Upper lobe of right lung (tissue), 1 donor: ENCODE measurements at regions not wholly inside any gene's neighbourhood (a gene's known extent, or its start where the extent isn't known, plus 50 kb on each side); places are given as distances from the start of the nearest gene placed in this dataset.

Experiments
- ATAC-seq: fragments of 200-7000 bp; cut with Tn5 transposase; one replicate; pipeline ENCODE4 v1.9.1; 2020; ENCODE audit warnings: mild to moderate bottlenecking, moderate library complexity
- DNase-seq: peaks from one replicate; pipeline ENCODE4 v3.0.0-alpha.2; 2020
- H3K27ac ChIP-seq: fragments of 200-600 bp; one replicate; pipeline ENCODE4 v1.8.0; 2022
- H3K27me3 ChIP-seq: fragments of 200-600 bp; one replicate; pipeline ENCODE4 v1.8.0; 2022; ENCODE audit warnings: mild to moderate bottlenecking
- H3K36me3 ChIP-seq: fragments of 200-600 bp; one replicate; pipeline ENCODE4 v1.8.0; 2022
- H3K4me1 ChIP-seq: fragments of 200-600 bp; one replicate; pipeline ENCODE4 v1.8.0; 2022
- H3K4me3 ChIP-seq: fragments of 200-600 bp; one replicate; pipeline ENCODE4 v1.8.0; 2022; ENCODE audit warnings: mild to moderate bottlenecking
- H3K9me3 ChIP-seq: fragments of 200-600 bp; one replicate; pipeline ENCODE4 v1.8.0; 2022
- CTCF ChIP-seq: fragments of 200-600 bp; IDR thresholded peaks from one replicate; pipeline ENCODE4 v1.8.0; 2022; ENCODE audit warnings: antibody characterized with exemption
- intact Hi-C: fragments of 100-400 bp; cut with DNase I; formaldehyde crosslinking; loops from one replicate; pipeline ENCODE4 v1.11.0; 2022
- donor health status: DM: no; HTN: yes; CAD: no; lungs with severe emphysema.

- ATAC-seq, result no peak
- DNase-seq, result no peak
- intact Hi-C loops, result no loop called here
- Histone ChIP-seq H3K36me3 (no peaks in the 10 kb centered on the region), H3K9me3 (no peaks in the 10 kb centered on the region), H3K4me1 (no peaks in the 10 kb centered on the region), H3K27me3 (no peaks in the 10 kb centered on the region), H3K27ac (no peak overlapping the region), H3K4me3 (no peak overlapping the region)
- no peak for TF ChIP-seq CTCF
Measured at GRCh38 chr4:162582180-162582579, 418.4 kb upstream of the FSTL5 start.

GRCh38 chr4:162565730-162566129 is 401.9 kb upstream of the FSTL5 start:
- intact Hi-C loops, result no loop called here
- H3K9me3 ChIP-seq, result no peaks in the 10 kb centered on the region
- ATAC-seq, result no peak
- H3K27ac ChIP-seq, result no peak overlapping the region
- DNase-seq, result no peak
- no peak for TF ChIP-seq CTCF
- H3K36me3 ChIP-seq, result no peaks in the 10 kb centered on the region
- no peaks in the 10 kb centered on the region for H3K4me1 ChIP-seq
- no peaks in the 10 kb centered on the region for H3K27me3 ChIP-seq
- no peak overlapping the region for H3K4me3 ChIP-seq

- TF ChIP-seq CTCF, result no peak
- H3K9me3 ChIP-seq, result no peaks in the 10 kb centered on the region
- intact Hi-C loops, result no loop called here
- H3K4me3 ChIP-seq, result no peak overlapping the region
- DNase-seq, result no peak
- H3K27me3 ChIP-seq, result no peaks in the 10 kb centered on the region
- ATAC-seq, result no peak
- no peaks in the 10 kb centered on the region for H3K4me1 ChIP-seq
- no peak overlapping the region for H3K27ac ChIP-seq
- H3K36me3 ChIP-seq, result no peaks in the 10 kb centered on the region
Measured at GRCh38 chr4:162560073-162560472, 396.3 kb upstream of the FSTL5 start.

DNA sequence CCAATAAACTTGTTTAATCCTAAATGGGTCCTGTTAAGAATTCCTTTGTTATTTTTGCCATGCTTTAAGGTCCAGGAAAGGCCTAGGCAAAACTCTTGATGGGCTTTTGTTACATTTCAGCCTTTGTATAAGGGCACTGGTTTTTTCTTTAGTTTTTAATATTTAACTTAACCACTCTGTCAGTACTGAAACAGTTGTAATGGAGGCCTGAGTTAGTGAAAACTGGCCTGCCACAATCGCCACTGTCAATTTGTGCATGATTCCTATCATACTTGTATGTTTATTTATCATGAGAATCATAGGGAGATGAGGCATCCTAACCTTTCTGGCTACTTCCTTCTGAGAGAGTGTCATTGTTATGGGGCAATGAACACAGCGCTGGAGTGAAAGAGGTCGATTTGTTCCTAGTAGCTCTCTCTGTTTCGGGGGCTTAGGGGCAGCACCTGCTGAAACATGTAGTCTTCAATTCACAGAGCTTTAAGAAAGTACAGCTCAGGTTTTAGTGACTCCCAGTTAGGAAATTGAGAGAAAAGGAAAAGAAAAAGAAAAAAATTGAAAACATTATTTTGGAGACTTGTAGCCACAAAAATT is 393.8 kb upstream of the FSTL5 start:
- H3K27ac ChIP-seq, result no peak overlapping the region
- no peaks in the 10 kb centered on the region for H3K27me3 ChIP-seq
- intact Hi-C loops, result no loop called here
- no peaks in the 10 kb centered on the region for H3K36me3 ChIP-seq
- TF ChIP-seq CTCF, result no peak
- no peaks in the 10 kb centered on the region for H3K4me1 ChIP-seq
- no peaks in the 10 kb centered on the region for H3K9me3 ChIP-seq
- no peak overlapping the region for H3K4me3 ChIP-seq
- ATAC-seq (no peak), DNase-seq (no peak)

GRCh38 chr4:162535121-162535520 is 371.3 kb upstream of the FSTL5 start:
- no peaks in the 10 kb centered on the region for H3K9me3 ChIP-seq
- no peaks in the 10 kb centered on the region for H3K4me1 ChIP-seq
- H3K4me3 ChIP-seq, result no peak overlapping the region
- TF ChIP-seq CTCF, result no peak
- H3K27ac ChIP-seq, result no peak overlapping the region
- intact Hi-C loops, result no loop called here
- ATAC-seq, result no peak
- DNase-seq, result no peak
- H3K36me3 ChIP-seq, result no peaks in the 10 kb centered on the region
- H3K27me3 ChIP-seq, result no peaks in the 10 kb centered on the region

- H3K36me3 ChIP-seq, result no peaks in the 10 kb centered on the region
- intact Hi-C loops, result no loop called here
- H3K4me3 ChIP-seq, result no peak overlapping the region
- DNase-seq, result no peak
- no peaks in the 10 kb centered on the region for H3K4me1 ChIP-seq
- no peak for ATAC-seq
- H3K27ac ChIP-seq, result no peak overlapping the region
- no peaks in the 10 kb centered on the region for H3K9me3 ChIP-seq
- H3K27me3 ChIP-seq, result no peaks in the 10 kb centered on the region
- no peak for TF ChIP-seq CTCF
Measured at GRCh38 chr4:162523171-162523570, 359.4 kb upstream of the FSTL5 start.
